ENCODE measurements at regions not wholly inside any gene's neighbourhood (a gene's known extent, or its start where the extent isn't known, plus 50 kb on each side); places are given as distances from the start of the nearest gene placed in this dataset.

DNA sequence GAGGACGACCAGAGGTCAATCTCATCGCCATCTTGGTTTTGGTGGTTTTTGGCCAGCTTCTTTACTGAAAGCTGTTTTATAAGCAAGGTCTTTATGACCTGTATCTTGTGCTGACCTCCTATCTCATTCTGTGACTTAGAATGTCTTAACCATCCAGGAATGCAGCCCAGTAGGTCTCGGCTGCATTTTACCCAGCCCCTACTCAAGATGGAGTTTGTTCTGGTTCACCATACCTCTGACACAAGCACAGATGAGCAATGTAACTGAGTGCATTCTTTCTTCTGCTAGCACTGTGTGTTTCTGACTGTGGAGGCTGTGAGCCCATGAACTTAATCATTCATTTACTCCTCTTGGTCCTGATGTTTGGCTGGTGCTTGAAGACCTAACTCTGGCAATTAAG lies 794.5 kb upstream of the CELF2 start:
- Histone ChIP-seq H3K4me3 (ENCODE audit: low read length) (no peak overlapping the region), H3K27ac (ENCODE audit: low read depth, low read length) (no peak overlapping the region), H3K27me3 (ENCODE audit: control insufficient read depth, low read length) (no peaks in the 10 kb centered on the region), H3K4me2 (ENCODE audit: low read length) (no peak overlapping the region), H3K4me1 (ENCODE audit: control insufficient read depth, low read length) (no peaks in the 10 kb centered on the region), H3K36me3 (ENCODE audit: control insufficient read depth, low read length) (no peaks in the 10 kb centered on the region), H3F3A (ENCODE audit: control insufficient read depth, insufficient read depth) (no peaks in the 10 kb centered on the region), H3K9me2 (replicated peaks; ENCODE audit: control insufficient read depth, low read length) (no peaks in the 10 kb centered on the region), H4K20me1 (ENCODE audit: control insufficient read depth, insufficient read depth, low read depth, low read length) (no peaks in the 10 kb centered on the region), H3K9me3 (ENCODE audit: control insufficient read depth, insufficient read depth, low read length) (no peaks in the 10 kb centered on the region), H3K79me2 (ENCODE audit: control insufficient read depth, low read length) (no peaks in the 10 kb centered on the region)
- TF ChIP-seq, protein P1, sequence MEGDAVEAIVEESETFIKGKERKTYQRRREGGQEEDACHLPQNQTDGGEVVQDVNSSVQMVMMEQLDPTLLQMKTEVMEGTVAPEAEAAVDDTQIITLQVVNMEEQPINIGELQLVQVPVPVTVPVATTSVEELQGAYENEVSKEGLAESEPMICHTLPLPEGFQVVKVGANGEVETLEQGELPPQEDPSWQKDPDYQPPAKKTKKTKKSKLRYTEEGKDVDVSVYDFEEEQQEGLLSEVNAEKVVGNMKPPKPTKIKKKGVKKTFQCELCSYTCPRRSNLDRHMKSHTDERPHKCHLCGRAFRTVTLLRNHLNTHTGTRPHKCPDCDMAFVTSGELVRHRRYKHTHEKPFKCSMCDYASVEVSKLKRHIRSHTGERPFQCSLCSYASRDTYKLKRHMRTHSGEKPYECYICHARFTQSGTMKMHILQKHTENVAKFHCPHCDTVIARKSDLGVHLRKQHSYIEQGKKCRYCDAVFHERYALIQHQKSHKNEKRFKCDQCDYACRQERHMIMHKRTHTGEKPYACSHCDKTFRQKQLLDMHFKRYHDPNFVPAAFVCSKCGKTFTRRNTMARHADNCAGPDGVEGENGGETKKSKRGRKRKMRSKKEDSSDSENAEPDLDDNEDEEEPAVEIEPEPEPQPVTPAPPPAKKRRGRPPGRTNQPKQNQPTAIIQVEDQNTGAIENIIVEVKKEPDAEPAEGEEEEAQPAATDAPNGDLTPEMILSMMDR (IDR thresholded peaks at IDR 0.05; ENCODE audit: low read depth, low read length, poor library complexity, severe bottlenecking), result no peak
- no peak for TF ChIP-seq EZH2phosphoT487 (IDR thresholded peaks at IDR 0.05; ENCODE audit: borderline replicate concordance, low read length)

DNA sequence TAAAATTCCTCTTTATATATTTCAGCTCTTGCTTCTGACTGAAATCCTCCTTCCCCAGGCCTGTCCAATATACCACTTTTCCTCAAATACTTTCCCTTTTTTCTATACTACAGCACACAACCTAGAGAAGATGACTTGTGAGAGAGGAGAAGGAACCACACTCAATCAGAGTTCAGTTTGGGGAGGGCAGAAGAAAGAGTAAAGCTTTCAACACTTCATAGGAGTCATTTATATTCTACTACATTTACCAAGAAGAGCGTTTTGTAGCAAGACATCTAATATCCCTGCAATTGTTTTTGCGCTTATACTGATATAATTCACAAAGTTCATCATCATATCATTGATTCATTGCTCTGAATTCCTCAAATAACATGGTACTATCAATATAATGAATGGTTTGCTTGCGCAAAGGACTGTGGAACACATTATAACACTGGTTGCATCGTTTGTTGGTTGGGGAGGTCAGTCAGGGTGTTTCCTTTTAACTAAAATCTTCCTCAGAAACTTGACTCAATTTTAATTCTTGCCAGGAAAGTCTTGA lies 792.5 kb upstream of the CELF2 start:
- no peaks in the 10 kb centered on the region for H4K20me1 ChIP-seq (ENCODE audit: control insufficient read depth, insufficient read depth, low read depth, low read length)
- H3K4me2 ChIP-seq (ENCODE audit: low read length), result no peak overlapping the region
- no peaks in the 10 kb centered on the region for H3K27me3 ChIP-seq (ENCODE audit: control insufficient read depth, low read length)
- H3F3A ChIP-seq (ENCODE audit: control insufficient read depth, insufficient read depth), result no peaks in the 10 kb centered on the region
- no peaks in the 10 kb centered on the region for H3K9me3 ChIP-seq (ENCODE audit: control insufficient read depth, insufficient read depth, low read length)
- no peak overlapping the region for H3K4me3 ChIP-seq (ENCODE audit: low read length)
- H3K36me3 ChIP-seq (ENCODE audit: control insufficient read depth, low read length), result no peaks in the 10 kb centered on the region
- H3K79me2 ChIP-seq (ENCODE audit: control insufficient read depth, low read length), result no peaks in the 10 kb centered on the region
- TF ChIP-seq, protein P1 (IDR thresholded peaks at IDR 0.05; ENCODE audit: low read depth, low read length, poor library complexity, severe bottlenecking), result no peak
- no peak for TF ChIP-seq EZH2phosphoT487 (IDR thresholded peaks at IDR 0.05; ENCODE audit: borderline replicate concordance, low read length)
- H3K9me2 ChIP-seq (replicated peaks; ENCODE audit: control insufficient read depth, low read length), result no peaks in the 10 kb centered on the region
- no peak overlapping the region for H3K27ac ChIP-seq (ENCODE audit: low read depth, low read length)
- no peaks in the 10 kb centered on the region for H3K4me1 ChIP-seq (ENCODE audit: control insufficient read depth, low read length)

DNA sequence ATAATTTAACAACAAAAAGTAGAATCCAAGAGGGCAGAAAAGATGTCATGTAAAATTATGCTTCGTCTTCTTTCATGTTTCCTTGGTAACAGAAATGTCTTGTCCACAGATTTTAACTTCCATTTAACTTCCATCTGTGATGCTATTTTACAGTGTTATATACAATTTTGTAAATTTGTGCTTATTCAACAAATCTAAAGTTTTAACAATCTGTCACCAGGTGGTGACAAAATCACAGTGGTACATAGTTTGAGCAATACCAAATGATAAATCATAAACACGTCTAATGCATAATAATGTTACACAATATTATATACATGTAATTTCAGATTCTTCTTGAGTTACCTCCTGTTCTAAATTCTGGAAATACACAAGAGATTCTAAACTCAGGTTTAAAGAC lies 784.4 kb upstream of the CELF2 start:
- no peaks in the 10 kb centered on the region for H3F3A ChIP-seq (ENCODE audit: control insufficient read depth, insufficient read depth)

More for the DNA sequence above, 784.4 kb upstream of the CELF2 start:
- Histone ChIP-seq H3K27me3 (ENCODE audit: control insufficient read depth, low read length) (no peaks in the 10 kb centered on the region), H3K36me3 (ENCODE audit: control insufficient read depth, low read length) (no peaks in the 10 kb centered on the region), H3K79me2 (ENCODE audit: control insufficient read depth, low read length) (no peaks in the 10 kb centered on the region), H3K4me2 (ENCODE audit: low read length) (no peak overlapping the region), H4K20me1 (ENCODE audit: control insufficient read depth, insufficient read depth, low read depth, low read length) (no peaks in the 10 kb centered on the region), H3K4me3 (ENCODE audit: low read length) (no peak overlapping the region), H3K9me2 (replicated peaks; ENCODE audit: control insufficient read depth, low read length) (no peaks in the 10 kb centered on the region), H3K9me3 (ENCODE audit: control insufficient read depth, insufficient read depth, low read length) (no peaks in the 10 kb centered on the region), H3K4me1 (ENCODE audit: control insufficient read depth, low read length) (no peaks in the 10 kb centered on the region), H3K27ac (ENCODE audit: low read depth, low read length) (no peak overlapping the region)
- TF ChIP-seq EZH2phosphoT487 (IDR thresholded peaks at IDR 0.05; ENCODE audit: borderline replicate concordance, low read length), result no peak
- TF ChIP-seq, protein P1 (IDR thresholded peaks at IDR 0.05; ENCODE audit: low read depth, low read length, poor library complexity, severe bottlenecking), result no peak

All from DOHH2 (cell line).